ENCODE measurements at regions not wholly inside any gene's neighbourhood (a gene's known extent, or its start where the extent isn't known, plus 50 kb on each side); places are given as distances from the start of the nearest gene placed in this dataset.

DNA sequence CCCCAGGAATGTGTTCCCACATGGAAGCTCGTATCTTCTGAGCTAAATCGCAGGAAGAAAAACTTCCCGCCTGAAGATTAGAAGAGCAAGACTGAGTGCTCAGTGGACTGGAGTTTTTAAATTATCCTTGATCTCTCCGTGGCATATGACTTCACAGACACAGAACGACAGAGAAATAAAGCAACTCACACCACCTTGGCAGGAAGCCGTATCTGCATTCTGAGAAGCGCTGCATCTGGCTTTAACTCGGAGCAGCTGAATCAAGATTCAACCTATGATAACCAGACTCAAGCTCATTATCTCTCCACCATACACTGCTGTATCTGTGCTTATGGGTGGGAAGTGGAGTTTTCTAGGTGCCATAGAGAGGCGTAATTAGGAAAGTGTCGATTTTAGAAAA, 1482.7 kb downstream of the AACS start:
- intact Hi-C loops (cut with DNase I) = no loop called here
- H3K27ac ChIP-seq = no peak overlapping the region
- H3K9me3 ChIP-seq (replicated peaks in 1 of 3) = no peaks in the 10 kb centered on the region
- H3K36me3 ChIP-seq (replicated peaks in 1 of 2) = no peaks in the 10 kb centered on the region
- no peak overlapping the region for H3K4me3 ChIP-seq
- no peaks in the 10 kb centered on the region for H3K27me3 ChIP-seq
- WGBS, 4 donors = 62 to 64% (median 62%) methylated on average over 10 of the region's 10 CpGs
- DNase-seq = no peak
- H3K4me1 ChIP-seq (replicated peaks in 1 of 2) = no peaks in the 10 kb centered on the region
- TF ChIP-seq, protein P1, sequence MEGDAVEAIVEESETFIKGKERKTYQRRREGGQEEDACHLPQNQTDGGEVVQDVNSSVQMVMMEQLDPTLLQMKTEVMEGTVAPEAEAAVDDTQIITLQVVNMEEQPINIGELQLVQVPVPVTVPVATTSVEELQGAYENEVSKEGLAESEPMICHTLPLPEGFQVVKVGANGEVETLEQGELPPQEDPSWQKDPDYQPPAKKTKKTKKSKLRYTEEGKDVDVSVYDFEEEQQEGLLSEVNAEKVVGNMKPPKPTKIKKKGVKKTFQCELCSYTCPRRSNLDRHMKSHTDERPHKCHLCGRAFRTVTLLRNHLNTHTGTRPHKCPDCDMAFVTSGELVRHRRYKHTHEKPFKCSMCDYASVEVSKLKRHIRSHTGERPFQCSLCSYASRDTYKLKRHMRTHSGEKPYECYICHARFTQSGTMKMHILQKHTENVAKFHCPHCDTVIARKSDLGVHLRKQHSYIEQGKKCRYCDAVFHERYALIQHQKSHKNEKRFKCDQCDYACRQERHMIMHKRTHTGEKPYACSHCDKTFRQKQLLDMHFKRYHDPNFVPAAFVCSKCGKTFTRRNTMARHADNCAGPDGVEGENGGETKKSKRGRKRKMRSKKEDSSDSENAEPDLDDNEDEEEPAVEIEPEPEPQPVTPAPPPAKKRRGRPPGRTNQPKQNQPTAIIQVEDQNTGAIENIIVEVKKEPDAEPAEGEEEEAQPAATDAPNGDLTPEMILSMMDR (IDR thresholded peaks at IDR 0.05) = no peak
- no peak for TF ChIP-seq POLR2A (IDR thresholded peaks at IDR 0.05)

DNA sequence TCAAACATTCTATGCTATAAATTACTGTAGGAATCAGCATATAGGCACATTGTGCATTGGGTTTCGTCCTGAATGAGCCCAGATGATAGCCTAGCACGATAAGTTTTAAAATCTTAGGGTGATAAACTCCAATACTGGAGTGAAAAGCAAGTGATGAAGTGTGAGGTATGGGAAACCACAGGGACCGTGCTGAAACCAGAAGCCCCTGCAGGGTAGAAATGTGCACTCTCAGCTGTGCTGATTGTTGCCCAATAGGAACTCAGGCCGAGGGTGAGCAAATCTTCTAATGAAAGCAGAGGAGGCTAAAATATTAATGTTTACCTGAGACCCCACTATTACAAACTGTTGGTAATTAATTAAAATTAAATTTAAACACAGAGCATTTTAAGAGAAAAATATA, 1486.6 kb downstream of the AACS start:
- H3K4me1 ChIP-seq (replicated peaks in 1 of 2) = no peaks in the 10 kb centered on the region
- H3K27ac ChIP-seq = no peak overlapping the region
- no peak for TF ChIP-seq POLR2A (IDR thresholded peaks at IDR 0.05)
- TF ChIP-seq, protein P1 (IDR thresholded peaks at IDR 0.05) = no peak
- intact Hi-C loops (cut with DNase I) = no loop called here
- H3K27me3 ChIP-seq = no peaks in the 10 kb centered on the region
- no peaks in the 10 kb centered on the region for H3K9me3 ChIP-seq (replicated peaks in 1 of 3)
- no peak overlapping the region for H3K4me3 ChIP-seq
- no peaks in the 10 kb centered on the region for H3K36me3 ChIP-seq (replicated peaks in 1 of 2)
- WGBS, 4 donors = 34 to 64% (median 49%) methylated on average over 4 of the region's 4 CpGs
- DNase-seq = no peak

DNA sequence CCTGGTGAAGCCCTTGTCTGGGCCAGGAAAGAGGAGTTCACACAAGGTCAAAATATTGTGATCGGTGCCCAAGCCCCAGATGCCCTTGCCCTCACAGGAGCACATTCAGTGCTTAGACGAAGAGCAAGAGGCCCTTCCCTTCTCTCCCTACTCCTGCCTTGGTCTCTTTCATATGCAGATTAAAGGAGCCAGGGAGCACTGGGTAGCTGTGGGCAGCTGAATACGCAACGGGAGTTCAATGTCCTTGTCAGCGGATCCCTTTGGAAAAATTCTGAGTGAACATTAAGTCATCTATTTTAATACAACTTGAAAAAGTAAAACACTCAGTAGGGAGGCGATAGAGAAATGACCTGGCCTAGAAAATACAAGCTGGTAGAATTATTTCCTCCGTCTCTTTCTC, 1489.4 kb downstream of the AACS start:
- DNase-seq = no peak
- Histone ChIP-seq H3K4me1 (replicated peaks in 1 of 2) (no peaks in the 10 kb centered on the region), H3K9me3 (replicated peaks in 1 of 3) (no peaks in the 10 kb centered on the region), H3K36me3 (replicated peaks in 1 of 2) (no peaks in the 10 kb centered on the region), H3K4me3 (no peak overlapping the region), H3K27me3 (no peaks in the 10 kb centered on the region), H3K27ac (no peak overlapping the region)
- TF ChIP-seq POLR2A (IDR thresholded peaks at IDR 0.05) = no peak
- TF ChIP-seq, protein P1 (IDR thresholded peaks at IDR 0.05) = no peak
- intact Hi-C loops (cut with DNase I) = no loop called here
- 63 to 72% (median 66%) methylated on average over 7 of the region's 7 CpGs for WGBS, 4 donors

DNA sequence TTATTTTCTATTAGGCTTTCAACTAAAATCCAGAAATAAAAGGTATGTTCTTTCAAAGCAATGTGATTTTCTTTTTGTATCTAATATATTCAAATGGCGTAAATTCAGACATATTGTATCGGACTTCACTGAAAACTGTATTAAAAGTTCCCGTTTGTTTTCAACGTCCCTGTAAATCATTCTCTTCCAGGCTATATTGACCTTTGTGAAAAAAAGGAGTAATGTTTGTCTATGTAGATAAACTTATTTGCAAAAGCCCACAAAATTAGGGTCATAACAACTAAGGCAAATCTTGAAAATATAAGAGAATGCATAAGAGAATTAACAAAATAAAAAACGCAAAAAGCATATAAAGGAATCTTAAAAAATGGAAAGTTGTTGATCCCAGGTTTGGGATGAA, 1492.4 kb downstream of the AACS start:
- H3K36me3 ChIP-seq (replicated peaks in 1 of 2) = no peaks in the 10 kb centered on the region
- TF ChIP-seq, protein P1 (IDR thresholded peaks at IDR 0.05) = no peak
- TF ChIP-seq POLR2A (IDR thresholded peaks at IDR 0.05) = no peak
- no peak overlapping the region for H3K4me3 ChIP-seq
- intact Hi-C loops (cut with DNase I) = no loop called here
- H3K27me3 ChIP-seq = no peaks in the 10 kb centered on the region
- 85 to 91% (median 86%) methylated on average over 5 of the region's 5 CpGs for WGBS, 4 donors
- no peaks in the 10 kb centered on the region for H3K9me3 ChIP-seq (replicated peaks in 1 of 3)
- no peak overlapping the region for H3K27ac ChIP-seq
- no peaks in the 10 kb centered on the region for H3K4me1 ChIP-seq (replicated peaks in 1 of 2)
- no peak for DNase-seq

All from adrenal gland (tissue), 9 donors.